ENCODE measurements at regions not wholly inside any gene's neighbourhood (a gene's known extent, or its start where the extent isn't known, plus 50 kb on each side); places are given as distances from the start of the nearest gene placed in this dataset.
"Not testable (repeated sequence)": the region's sequence is repeated elsewhere in the genome, so short reads cannot be mapped to it uniquely, and the experiment has no call there.

GRCh38 chr12:83432176-83432719 lies 745.5 kb downstream of the TMTC2 start:
- Mint-ChIP-seq H3K36me3 (ENCODE audit: low read depth) (no peaks in the 10 kb centered on the region), H3K4me1 (ENCODE audit: low read depth) (no peaks in the 10 kb centered on the region), H3K27me3 (ENCODE audit: insufficient read depth) (no peaks in the 10 kb centered on the region; the same call in 1 of the 2 replicates), H3K9me3 (peaks cover 67% of the 10 kb centered on the region), H3K27ac (no peak overlapping the region), H3K4me3 (no peak overlapping the region)
- no peak for DNase-seq
- no peak for TF ChIP-seq CTCF (IDR thresholded peaks at IDR 0.05)

GRCh38 chr12:83427586-83428136 lies 741.0 kb downstream of the TMTC2 start:
- H3K36me3 Mint-ChIP-seq (ENCODE audit: low read depth); H3K27ac Mint-ChIP-seq; H3K4me3 Mint-ChIP-seq; H3K4me1 Mint-ChIP-seq (ENCODE audit: low read depth); DNase-seq; H3K27me3 Mint-ChIP-seq (ENCODE audit: insufficient read depth): not testable (repeated sequence)
- peaks cover 50% of the 10 kb centered on the region for H3K9me3 Mint-ChIP-seq

- H3K4me3 Mint-ChIP-seq: no peak overlapping the region
- no peak for DNase-seq
- no peaks in the 10 kb centered on the region for H3K4me1 Mint-ChIP-seq (ENCODE audit: low read depth)
- H3K27me3 Mint-ChIP-seq (ENCODE audit: insufficient read depth): no peaks in the 10 kb centered on the region
- no peak overlapping the region for H3K27ac Mint-ChIP-seq
- peaks cover 4% of the 10 kb centered on the region; the same call in 1 of the 2 replicates for H3K36me3 Mint-ChIP-seq (ENCODE audit: low read depth)
- TF ChIP-seq CTCF (IDR thresholded peaks at IDR 0.05): no peak
- H3K9me3 Mint-ChIP-seq: peaks cover 39% of the 10 kb centered on the region
Measured at GRCh38 chr12:83414981-83415380, 728.3 kb downstream of the TMTC2 start.

GRCh38 chr12:83408851-83409250 lies 722.1 kb downstream of the TMTC2 start:
- H3K4me1 Mint-ChIP-seq (ENCODE audit: low read depth): no peaks in the 10 kb centered on the region
- no peaks in the 10 kb centered on the region for H3K27me3 Mint-ChIP-seq (ENCODE audit: insufficient read depth)
- peaks cover 7% of the 10 kb centered on the region; the same call in 1 of the 2 replicates for H3K36me3 Mint-ChIP-seq (ENCODE audit: low read depth)
- H3K27ac Mint-ChIP-seq: no peak overlapping the region
- H3K9me3 Mint-ChIP-seq: peaks cover 43% of the 10 kb centered on the region
- no peak for DNase-seq
- no peak overlapping the region for H3K4me3 Mint-ChIP-seq
- TF ChIP-seq CTCF (IDR thresholded peaks at IDR 0.05): no peak

- H3K36me3 Mint-ChIP-seq (ENCODE audit: low read depth): peaks cover 7% of the 10 kb centered on the region; the same call in 1 of the 2 replicates
- H3K4me3 Mint-ChIP-seq: no peak overlapping the region
- no peak for TF ChIP-seq CTCF (IDR thresholded peaks at IDR 0.05)
- no peaks in the 10 kb centered on the region for H3K27me3 Mint-ChIP-seq (ENCODE audit: insufficient read depth)
- peaks cover 46% of the 10 kb centered on the region for H3K9me3 Mint-ChIP-seq
- DNase-seq: no peak
- no peaks in the 10 kb centered on the region for H3K4me1 Mint-ChIP-seq (ENCODE audit: low read depth)
- H3K27ac Mint-ChIP-seq: no peak overlapping the region
Measured at GRCh38 chr12:83408146-83408545, 721.4 kb downstream of the TMTC2 start.

- TF ChIP-seq CTCF (IDR thresholded peaks at IDR 0.05): no peak
- no peak overlapping the region for H3K27ac Mint-ChIP-seq
- H3K36me3 Mint-ChIP-seq (ENCODE audit: low read depth): 0 out of 2 replicates have a peak, but pooled peaks cover 4% of the 10 kb centered on the region
- no peaks in the 10 kb centered on the region for H3K4me1 Mint-ChIP-seq (ENCODE audit: low read depth)
- no peak overlapping the region for H3K4me3 Mint-ChIP-seq
- H3K27me3 Mint-ChIP-seq (ENCODE audit: insufficient read depth): no peaks in the 10 kb centered on the region; the same call in 1 of the 2 replicates
- no peak for DNase-seq
- H3K9me3 Mint-ChIP-seq: peaks cover 61% of the 10 kb centered on the region
Measured at GRCh38 chr12:83404521-83404920, 717.8 kb downstream of the TMTC2 start.

All from HFFc6 (cell line).